OCI-LY1 (cell line): ENCODE measurements at regions not wholly inside any gene's neighbourhood (a gene's known extent, or its start where the extent isn't known, plus 50 kb on each side); places are given as distances from the start of the nearest gene placed in this dataset.
"Not testable (repeated sequence)": the region's sequence is repeated elsewhere in the genome, so short reads cannot be mapped to it uniquely, and the experiment has no call there.

Source experiments
- H2AFZ ChIP-seq: fragments of 200-600 bp; sonication (generic), shearing (Covaris generic); 2 replicates; pipeline ENCODE4 v1.6.0; 2014; ENCODE audit warnings: antibody characterized with exemption, mild to moderate bottlenecking, low read length
- H3F3A ChIP-seq: fragments of 200-600 bp; sonication (generic), shearing (Covaris generic); 2 replicates; pipeline ENCODE4 v1.6.0; 2014; ENCODE audit warnings: mild to moderate bottlenecking, antibody characterized with exemption, low read length, moderate library complexity; ENCODE audit not compliant: insufficient read depth
- H3K27ac ChIP-seq: fragments of 200-600 bp; sonication (generic); 2 replicates; pipeline ENCODE4 v1.5.1; 2014; ENCODE audit warnings: low read length, mixed run types, mild to moderate bottlenecking, low read depth; ENCODE audit not compliant: poor library complexity, severe bottlenecking
- H3K27me3 ChIP-seq: fragments of 200-600 bp; sonication (generic); 2 replicates; pipeline ENCODE4 v1.6.0; 2014; ENCODE audit warnings: antibody characterized with exemption, mild to moderate bottlenecking, low read length, moderate library complexity; ENCODE audit not compliant: insufficient read depth
- H3K36me3 ChIP-seq: fragments of 200-600 bp; sonication (generic); 2 replicates; pipeline ENCODE4 v1.6.1; 2014; ENCODE audit warnings: mild to moderate bottlenecking, antibody characterized with exemption, low read length, moderate library complexity, mixed read lengths; ENCODE audit not compliant: insufficient read depth
- H3K4me1 ChIP-seq: fragments of 200-600 bp; sonication (generic); 2 replicates; pipeline ENCODE4 v1.5.1; 2014; ENCODE audit warnings: mild to moderate bottlenecking, low read length, moderate library complexity; ENCODE audit not compliant: insufficient read depth, severe bottlenecking
- H3K4me2 ChIP-seq: fragments of 200-600 bp; sonication (generic), shearing (Covaris generic); 2 replicates; pipeline ENCODE4 v1.6.1; 2014; ENCODE audit warnings: low read length
- H3K4me3 ChIP-seq: fragments of 200-600 bp; sonication (generic); 2 replicates; pipeline ENCODE4 v1.5.1; 2014; ENCODE audit warnings: low read length, low read depth, mild to moderate bottlenecking, mixed read lengths; ENCODE audit not compliant: poor library complexity, severe bottlenecking
- H3K79me2 ChIP-seq: fragments of 200-600 bp; shearing (Covaris generic); 2 replicates; pipeline ENCODE4 v1.6.1; 2016; ENCODE audit warnings: mixed run types, low read length, mixed read lengths; ENCODE audit not compliant: insufficient read depth
- H3K9ac ChIP-seq: fragments of 200-600 bp; sonication (generic), shearing (Covaris generic); 2 replicates; pipeline ENCODE4 v1.6.1; 2014; ENCODE audit warnings: mild to moderate bottlenecking, low read length, mixed read lengths
- H3K9me2 ChIP-seq: fragments of 200-600 bp; sonication (generic), shearing (Covaris generic); 2 replicates; pipeline ENCODE4 v1.6.1; 2014; ENCODE audit warnings: low read depth, mild to moderate bottlenecking, low read length, mixed read lengths
- H3K9me3 ChIP-seq: fragments of 200-600 bp; shearing (Covaris generic); 2 replicates; pipeline ENCODE4 v1.6.1; 2014; ENCODE audit warnings: low read length, mixed read lengths
- H4K20me1 ChIP-seq: fragments of 200-600 bp; sonication (generic), shearing (Covaris generic); 2 replicates; pipeline ENCODE4 v1.6.0; 2016; ENCODE audit warnings: mild to moderate bottlenecking, low read length; ENCODE audit not compliant: insufficient read depth
- EZH2 ChIP-seq: fragments of 200-600 bp; sonication (generic), shearing (Covaris generic); IDR thresholded peaks from 2 replicates; pipeline ENCODE4 v1.8.0; 2017; ENCODE audit warnings: borderline replicate concordance, mixed run types, mild to moderate bottlenecking, antibody characterized with exemption, low read length, moderate library complexity, mixed read lengths
- TF ChIP-seq, protein P1 (sequence below): fragments of 200-600 bp; sonication (generic), shearing (Covaris generic); IDR thresholded peaks from 2 replicates; pipeline ENCODE4 v1.5.1; 2017; ENCODE audit warnings: mild to moderate bottlenecking, antibody characterized with exemption, low read length, moderate library complexity, mixed read lengths

DNA sequence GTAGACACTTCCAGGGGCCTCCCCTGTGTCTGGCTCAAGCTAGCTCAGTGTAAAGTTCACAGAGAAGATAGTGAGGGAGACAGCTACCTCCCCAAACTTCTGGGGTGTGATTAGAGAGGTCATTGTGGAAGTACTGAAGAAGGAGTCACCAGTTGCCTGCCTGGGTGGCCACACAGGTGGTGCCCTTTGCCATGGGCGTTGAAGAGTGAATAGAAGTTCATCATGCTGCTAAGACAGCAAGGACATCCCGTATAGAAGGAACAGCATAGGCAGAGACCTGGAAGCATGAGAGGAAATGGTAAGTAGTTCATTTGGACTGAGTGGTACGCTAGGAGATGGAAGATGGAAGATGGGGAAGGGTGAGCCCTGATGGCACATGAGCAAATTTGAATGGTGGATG, 110.1 kb downstream of the PJA1 start:
- no peaks in the 10 kb centered on the region for H4K20me1 ChIP-seq
- H3K9ac ChIP-seq = no peak overlapping the region

DNA sequence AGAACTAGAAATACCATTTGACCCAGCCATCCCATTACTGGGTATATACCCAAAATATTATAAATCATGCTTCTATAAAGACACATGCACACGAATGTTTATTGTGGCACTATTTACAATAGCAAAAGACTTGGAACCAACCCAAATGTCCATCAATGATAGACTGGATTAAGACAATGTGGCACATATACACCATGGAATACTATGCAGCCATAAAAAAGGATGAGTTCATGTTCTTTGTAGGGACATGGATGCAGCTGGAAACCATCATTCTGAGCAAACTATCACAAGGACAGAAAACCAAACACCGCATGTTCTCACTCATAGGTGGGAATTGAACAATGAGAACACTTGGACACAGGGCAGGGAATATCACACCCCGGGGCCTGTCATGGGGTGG, 110.8 kb downstream of the PJA1 start:
- H4K20me1 ChIP-seq, H3K9me2 ChIP-seq, H3F3A ChIP-seq, H3K9ac ChIP-seq, H2AFZ ChIP-seq, H3K4me1 ChIP-seq, H3K27ac ChIP-seq, H3K36me3 ChIP-seq, H3K4me2 ChIP-seq, H3K79me2 ChIP-seq, H3K9me3 ChIP-seq, H3K27me3 ChIP-seq, H3K4me3 ChIP-seq: not testable (repeated sequence)

More for the DNA sequence above, 110.1 kb downstream of the PJA1 start:
- H3K36me3 ChIP-seq = no peaks in the 10 kb centered on the region
- H3K9me3 ChIP-seq = no peaks in the 10 kb centered on the region
- no peaks in the 10 kb centered on the region for H3K4me1 ChIP-seq
- no peaks in the 10 kb centered on the region for H3K79me2 ChIP-seq
- H3K4me3 ChIP-seq = no peak overlapping the region
- no peaks in the 10 kb centered on the region for H3K9me2 ChIP-seq
- no peak overlapping the region for H2AFZ ChIP-seq
- no peaks in the 10 kb centered on the region for H3F3A ChIP-seq
- no peaks in the 10 kb centered on the region for H3K27me3 ChIP-seq
- TF ChIP-seq, protein P1, sequence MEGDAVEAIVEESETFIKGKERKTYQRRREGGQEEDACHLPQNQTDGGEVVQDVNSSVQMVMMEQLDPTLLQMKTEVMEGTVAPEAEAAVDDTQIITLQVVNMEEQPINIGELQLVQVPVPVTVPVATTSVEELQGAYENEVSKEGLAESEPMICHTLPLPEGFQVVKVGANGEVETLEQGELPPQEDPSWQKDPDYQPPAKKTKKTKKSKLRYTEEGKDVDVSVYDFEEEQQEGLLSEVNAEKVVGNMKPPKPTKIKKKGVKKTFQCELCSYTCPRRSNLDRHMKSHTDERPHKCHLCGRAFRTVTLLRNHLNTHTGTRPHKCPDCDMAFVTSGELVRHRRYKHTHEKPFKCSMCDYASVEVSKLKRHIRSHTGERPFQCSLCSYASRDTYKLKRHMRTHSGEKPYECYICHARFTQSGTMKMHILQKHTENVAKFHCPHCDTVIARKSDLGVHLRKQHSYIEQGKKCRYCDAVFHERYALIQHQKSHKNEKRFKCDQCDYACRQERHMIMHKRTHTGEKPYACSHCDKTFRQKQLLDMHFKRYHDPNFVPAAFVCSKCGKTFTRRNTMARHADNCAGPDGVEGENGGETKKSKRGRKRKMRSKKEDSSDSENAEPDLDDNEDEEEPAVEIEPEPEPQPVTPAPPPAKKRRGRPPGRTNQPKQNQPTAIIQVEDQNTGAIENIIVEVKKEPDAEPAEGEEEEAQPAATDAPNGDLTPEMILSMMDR = no peak
- H3K27ac ChIP-seq = no peak overlapping the region
- no peak overlapping the region for H3K4me2 ChIP-seq

DNA sequence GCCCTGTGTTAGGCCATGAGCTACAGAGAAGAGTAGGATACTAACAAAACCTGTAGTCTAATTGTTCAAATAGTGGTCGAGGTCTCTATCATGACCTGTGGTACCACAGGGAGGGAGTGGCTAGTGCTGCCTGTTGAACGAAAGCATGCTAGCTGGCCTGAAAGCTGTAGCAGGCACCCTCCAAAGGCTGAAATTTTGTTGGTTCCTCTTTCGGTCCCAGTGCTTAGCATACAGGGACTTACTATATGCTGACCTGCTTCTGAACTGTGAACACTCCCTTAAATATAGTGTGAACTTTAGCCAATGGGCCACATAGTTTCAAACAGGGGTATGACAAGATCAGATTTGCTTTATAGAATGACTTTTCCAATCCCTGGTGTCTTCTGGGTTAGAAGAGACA, 113.4 kb downstream of the PJA1 start:
- Histone ChIP-seq H2AFZ (no peak overlapping the region), H3K36me3 (no peaks in the 10 kb centered on the region), H3K4me2 (no peak overlapping the region), H3F3A (no peaks in the 10 kb centered on the region), H3K27me3 (no peaks in the 10 kb centered on the region), H4K20me1 (no peaks in the 10 kb centered on the region), H3K4me1 (no peaks in the 10 kb centered on the region), H3K79me2 (no peaks in the 10 kb centered on the region), H3K9me3 (no peaks in the 10 kb centered on the region), H3K9ac (no peak overlapping the region), H3K27ac (no peak overlapping the region), H3K9me2 (no peaks in the 10 kb centered on the region), H3K4me3 (no peak overlapping the region)
- TF ChIP-seq EZH2 = no peak
- TF ChIP-seq, protein P1 = no peak

DNA sequence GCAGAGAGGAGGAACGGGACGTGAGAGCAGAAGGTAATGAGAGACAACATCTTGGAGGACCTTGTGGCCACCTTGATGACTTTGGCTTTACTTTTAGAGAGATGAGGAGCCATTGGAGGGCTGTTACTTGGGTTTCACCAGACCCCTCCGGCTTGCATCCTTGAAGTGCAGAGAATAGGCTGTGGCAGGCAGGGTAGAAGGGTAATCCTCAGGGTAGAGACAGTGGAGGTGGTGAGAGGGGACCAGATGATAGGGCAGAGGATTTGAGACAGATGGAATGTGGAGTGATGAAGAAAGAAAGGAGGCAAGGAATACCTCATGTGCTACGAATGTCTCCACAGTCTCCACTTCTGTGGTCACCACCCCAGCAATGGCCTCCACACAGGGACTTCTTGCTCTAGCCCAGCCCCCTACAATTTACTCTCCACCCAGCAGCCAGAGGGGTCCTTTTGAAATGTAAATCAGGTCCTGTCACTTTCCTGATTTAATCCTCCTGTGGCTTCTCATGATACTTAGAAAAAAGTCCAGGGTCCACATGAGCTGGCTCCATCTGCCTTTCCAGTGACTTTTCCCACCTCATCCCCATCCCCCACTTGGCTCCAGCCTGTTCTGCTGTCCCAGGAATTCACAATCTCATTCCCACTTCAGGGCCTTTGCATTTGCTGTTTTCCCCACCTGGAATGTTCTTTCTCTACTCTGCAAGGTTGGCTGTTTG, 115.0 kb downstream of the PJA1 start:
- Histone ChIP-seq H3K27me3 (no peaks in the 10 kb centered on the region), H3K9ac (no peak overlapping the region), H3K9me2 (no peaks in the 10 kb centered on the region), H2AFZ (no peak overlapping the region), H3K36me3 (no peaks in the 10 kb centered on the region), H3K79me2 (no peaks in the 10 kb centered on the region), H3K27ac (no peak overlapping the region), H3K4me2 (no peak overlapping the region), H3K9me3 (no peaks in the 10 kb centered on the region), H3K4me3 (no peak overlapping the region), H3K4me1 (no peaks in the 10 kb centered on the region), H4K20me1 (no peaks in the 10 kb centered on the region), H3F3A (no peaks in the 10 kb centered on the region)
- TF ChIP-seq, protein P1 = no peak
- no peak for TF ChIP-seq EZH2
